ENCODE measurements at regions not wholly inside any gene's neighbourhood (a gene's known extent, or its start where the extent isn't known, plus 50 kb on each side); places are given as distances from the start of the nearest gene placed in this dataset.
A peak's percentile ranks its signal among the peaks of the same experiment; 100 is the strongest.

DNA sequence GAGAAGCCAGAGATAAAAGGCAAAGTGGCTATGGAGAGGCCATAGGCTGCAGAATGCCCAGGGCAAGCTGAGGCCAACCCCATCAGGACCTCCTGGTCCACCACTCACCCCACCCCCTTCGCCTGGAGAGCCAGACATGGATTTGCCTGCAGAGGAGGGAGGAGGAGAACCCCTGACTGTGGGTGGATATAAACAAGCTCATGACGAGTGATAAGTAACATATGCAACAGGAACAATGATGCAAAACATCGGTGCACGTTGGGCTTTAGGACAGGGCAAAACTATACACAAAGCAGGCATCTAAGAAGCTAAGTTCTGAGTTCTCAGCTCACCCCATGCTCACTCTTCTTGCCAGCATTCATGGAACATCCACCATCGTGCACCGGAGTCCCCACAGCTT lies 150.3 kb downstream of the ETS2 start:
- Mint-ChIP-seq H3K4me3 (no peak overlapping the region), H3K27me3 (ENCODE audit: insufficient read depth, low read depth, poor library complexity) (peaks cover 10% of the 10 kb centered on the region), H3K27ac (no peak overlapping the region), H3K9me3 (peaks cover 3% of the 10 kb centered on the region; the same call in 1 of the 3 replicates), H3K36me3 (ENCODE audit: low read depth) (no peaks in the 10 kb centered on the region; the same call in 2 of the 3 replicates), H3K4me1 (peaks cover 5% of the 10 kb centered on the region)
- TF ChIP-seq, protein P1, sequence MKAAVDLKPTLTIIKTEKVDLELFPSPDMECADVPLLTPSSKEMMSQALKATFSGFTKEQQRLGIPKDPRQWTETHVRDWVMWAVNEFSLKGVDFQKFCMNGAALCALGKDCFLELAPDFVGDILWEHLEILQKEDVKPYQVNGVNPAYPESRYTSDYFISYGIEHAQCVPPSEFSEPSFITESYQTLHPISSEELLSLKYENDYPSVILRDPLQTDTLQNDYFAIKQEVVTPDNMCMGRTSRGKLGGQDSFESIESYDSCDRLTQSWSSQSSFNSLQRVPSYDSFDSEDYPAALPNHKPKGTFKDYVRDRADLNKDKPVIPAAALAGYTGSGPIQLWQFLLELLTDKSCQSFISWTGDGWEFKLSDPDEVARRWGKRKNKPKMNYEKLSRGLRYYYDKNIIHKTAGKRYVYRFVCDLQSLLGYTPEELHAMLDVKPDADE (IDR thresholded peaks at IDR 0.05): no peak
- no peak for TF ChIP-seq ZNF331 (CRISPR knock-in tag; IDR thresholded peaks at IDR 0.05; ENCODE audit: low read depth)
- no peak for TF ChIP-seq STAT1 (IDR thresholded peaks at IDR 0.05; ENCODE audit: unreplicated experiment)
- no peak for TF ChIP-seq EZH2 (IDR thresholded peaks at IDR 0.05; ENCODE audit: low read depth, unreplicated experiment)
- no peak for TF ChIP-seq EZH2phosphoT487 (IDR thresholded peaks at IDR 0.05; ENCODE audit: unreplicated experiment)
- TF ChIP-seq CREB1 (CRISPR knock-in tag; IDR thresholded peaks at IDR 0.05; ENCODE audit: low read depth): no peak
- no peak for TF ChIP-seq NANOG (IDR thresholded peaks at IDR 0.05; ENCODE audit: borderline replicate concordance)
- no peak for TF ChIP-seq ZNF114 (CRISPR knock-in tag; IDR thresholded peaks at IDR 0.05)
- H3K27ac ChIP-seq (ENCODE audit: low read depth): no peak overlapping the region
- no peak overlapping the region for H3K4me2 ChIP-seq
- no peaks in the 10 kb centered on the region for H4K20me1 ChIP-seq (replicated peaks; ENCODE audit: insufficient read depth)
- H3K4me1 ChIP-seq (ENCODE audit: insufficient read depth): no peaks in the 10 kb centered on the region
- H3K9me2 ChIP-seq (ENCODE audit: insufficient read depth): 0 out of 2 replicates have a peak, but pooled peaks cover 14% of the 10 kb centered on the region
- DNase-seq (ENCODE audit: low spot score): no peak
- H3K27me3 ChIP-seq (ENCODE audit: insufficient read depth): no peaks in the 10 kb centered on the region
- H3K79me2 ChIP-seq (replicated peaks; ENCODE audit: insufficient read depth): no peaks in the 10 kb centered on the region
- H3K4me3 ChIP-seq: no peak overlapping the region
- H3F3A ChIP-seq (replicated peaks; ENCODE audit: low read depth): no peaks in the 10 kb centered on the region
- ATAC-seq: no peak
- no peaks in the 10 kb centered on the region for H3K36me3 ChIP-seq (ENCODE audit: insufficient read depth)
- peak overlapping the region; percentile 94; the same call in 1 of the 2 replicates for H2AFZ ChIP-seq

DNA sequence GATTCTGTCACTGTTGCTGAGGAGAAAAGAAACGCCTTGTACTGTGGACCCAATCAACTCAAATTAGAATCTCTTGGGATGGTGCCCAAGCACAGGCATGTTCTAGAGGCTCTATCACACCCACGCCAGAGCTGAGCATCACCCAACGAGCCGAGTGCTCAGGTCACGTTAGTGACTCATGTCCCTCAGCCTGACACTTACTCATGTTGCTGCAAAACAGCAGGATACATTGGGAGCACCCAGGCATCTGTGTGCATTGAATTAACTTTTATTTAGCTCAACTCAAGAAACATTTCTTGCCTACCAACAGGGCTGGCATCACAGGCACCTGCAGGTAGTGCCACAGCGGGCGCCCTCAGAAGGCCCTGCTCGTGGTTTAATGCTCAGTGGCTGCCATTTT lies 149.8 kb downstream of the ETS2 start:
- H3K36me3 Mint-ChIP-seq (ENCODE audit: low read depth): no peaks in the 10 kb centered on the region
- H3F3A ChIP-seq (replicated peaks; ENCODE audit: low read depth): no peaks in the 10 kb centered on the region
- H3K27ac Mint-ChIP-seq: no peak overlapping the region
- no peaks in the 10 kb centered on the region for H4K20me1 ChIP-seq (replicated peaks; ENCODE audit: insufficient read depth)
- H2AFZ ChIP-seq: no peak overlapping the region
- H3K4me1 ChIP-seq (ENCODE audit: insufficient read depth): no peaks in the 10 kb centered on the region
- no peak overlapping the region for H3K4me3 Mint-ChIP-seq
- H3K4me3 ChIP-seq: no peak overlapping the region
- DNase-seq (ENCODE audit: low spot score): no peak
- H3K27ac ChIP-seq (ENCODE audit: low read depth): no peak overlapping the region
- H3K4me2 ChIP-seq: no peak overlapping the region
- 0 out of 2 replicates have a peak, but pooled peaks cover 14% of the 10 kb centered on the region for H3K9me2 ChIP-seq (ENCODE audit: insufficient read depth)
- no peaks in the 10 kb centered on the region for H3K36me3 ChIP-seq (ENCODE audit: insufficient read depth)
- ATAC-seq: no peak
- no peaks in the 10 kb centered on the region for H3K79me2 ChIP-seq (replicated peaks; ENCODE audit: insufficient read depth)
- H3K4me1 Mint-ChIP-seq: peaks cover 5% of the 10 kb centered on the region
- H3K9me3 Mint-ChIP-seq: no peaks in the 10 kb centered on the region; the same call in 2 of the 3 replicates
- H3K27me3 Mint-ChIP-seq (ENCODE audit: insufficient read depth, low read depth, poor library complexity): peaks cover 10% of the 10 kb centered on the region
- H3K27me3 ChIP-seq (ENCODE audit: insufficient read depth): no peaks in the 10 kb centered on the region
- no peak for TF ChIP-seq ZNF114 (CRISPR knock-in tag; IDR thresholded peaks at IDR 0.05)
- TF ChIP-seq CREB1 (CRISPR knock-in tag; IDR thresholded peaks at IDR 0.05; ENCODE audit: low read depth): no peak
- TF ChIP-seq CTCF (conservative IDR thresholded peaks at IDR 0.05; ENCODE audit: low read depth in 2 of 2): no peak
- no peak for TF ChIP-seq EZH2 (IDR thresholded peaks at IDR 0.05; ENCODE audit: low read depth, unreplicated experiment)
- TF ChIP-seq STAT1 (IDR thresholded peaks at IDR 0.05; ENCODE audit: unreplicated experiment): no peak
- TF ChIP-seq REST (IDR thresholded peaks at IDR 0.05; ENCODE audit: unreplicated experiment): no peak
- no peak for TF ChIP-seq JUNB (IDR thresholded peaks at IDR 0.05; ENCODE audit: unreplicated experiment)
